DOHH2 (cell line): ENCODE measurements at regions not wholly inside any gene's neighbourhood (a gene's known extent, or its start where the extent isn't known, plus 50 kb on each side); places are given as distances from the start of the nearest gene placed in this dataset.

ENCODE experiments used
- H3F3A ChIP-seq: fragments of 200-600 bp; sonication (generic), shearing (Covaris generic); 2 replicates; pipeline ENCODE4 v1.6.0; 2016; ENCODE audit warnings: antibody characterized with exemption, mild to moderate bottlenecking; ENCODE audit not compliant: control insufficient read depth, insufficient read depth
- H3K27ac ChIP-seq: fragments of 200-600 bp; sonication (generic); 2 replicates; pipeline ENCODE4 v1.5.1; 2014; ENCODE audit warnings: low read depth, mild to moderate bottlenecking, low read length, moderate library complexity
- H3K27me3 ChIP-seq: fragments of 200-600 bp; sonication (generic); 2 replicates; pipeline ENCODE4 v1.6.1; 2014; ENCODE audit warnings: mild to moderate bottlenecking, low read length, mixed read lengths; ENCODE audit not compliant: control insufficient read depth
- H3K36me3 ChIP-seq: fragments of 200-600 bp; sonication (generic); 2 replicates; pipeline ENCODE4 v1.6.1; 2014; ENCODE audit warnings: mild to moderate bottlenecking, low read length, moderate library complexity, mixed read lengths; ENCODE audit not compliant: control insufficient read depth
- H3K4me1 ChIP-seq: fragments of 200-600 bp; sonication (generic); 2 replicates; pipeline ENCODE4 v1.6.1; 2014; ENCODE audit warnings: mild to moderate bottlenecking, low read length, mixed read lengths; ENCODE audit not compliant: control insufficient read depth
- H3K4me2 ChIP-seq: fragments of 200-600 bp; sonication (generic); 2 replicates; pipeline ENCODE4 v1.6.0; 2014; ENCODE audit warnings: mild to moderate bottlenecking, low read length, moderate library complexity
- H3K4me3 ChIP-seq: fragments of 200-600 bp; sonication (generic); 2 replicates; pipeline ENCODE4 v1.5.1; 2014; ENCODE audit warnings: mild to moderate bottlenecking, low read length, mixed read lengths
- H3K79me2 ChIP-seq: fragments of 200-600 bp; sonication (generic); 2 replicates; pipeline ENCODE4 v1.6.1; 2014; ENCODE audit warnings: mild to moderate bottlenecking, low read length, mixed read lengths; ENCODE audit not compliant: control insufficient read depth
- H3K9me2 ChIP-seq: fragments of 200-600 bp; sonication (generic); replicated peaks from 2 replicates; pipeline ENCODE4 v1.6.1; 2014; ENCODE audit warnings: mild to moderate bottlenecking, low read length, mixed read lengths; ENCODE audit not compliant: control insufficient read depth
- H3K9me3 ChIP-seq: fragments of 200-600 bp; sonication (generic); 2 replicates; pipeline ENCODE4 v1.6.1; 2014; ENCODE audit warnings: antibody characterized with exemption, low read length, mixed read lengths; ENCODE audit not compliant: control insufficient read depth, insufficient read depth
- H4K20me1 ChIP-seq: fragments of 200-600 bp; sonication (generic); 2 replicates; pipeline ENCODE4 v1.6.0; 2014; ENCODE audit warnings: low read depth, mild to moderate bottlenecking, antibody characterized with exemption, low read length, moderate library complexity; ENCODE audit not compliant: control insufficient read depth, insufficient read depth
- EZH2phosphoT487 ChIP-seq: fragments of 200-600 bp; sonication (generic); IDR thresholded peaks from 2 replicates; pipeline ENCODE4 v1.6.1; 2017; ENCODE audit warnings: borderline replicate concordance, mild to moderate bottlenecking, antibody characterized with exemption, low read length, moderate library complexity, mixed read lengths
- TF ChIP-seq, protein P1 (sequence below): fragments of 200-600 bp; sonication (generic); IDR thresholded peaks from one replicate; pipeline ENCODE4 v1.5.1; 2014; ENCODE audit warnings: antibody characterized with exemption, mild to moderate bottlenecking, low read depth, low read length; ENCODE audit not compliant: poor library complexity, severe bottlenecking

DNA sequence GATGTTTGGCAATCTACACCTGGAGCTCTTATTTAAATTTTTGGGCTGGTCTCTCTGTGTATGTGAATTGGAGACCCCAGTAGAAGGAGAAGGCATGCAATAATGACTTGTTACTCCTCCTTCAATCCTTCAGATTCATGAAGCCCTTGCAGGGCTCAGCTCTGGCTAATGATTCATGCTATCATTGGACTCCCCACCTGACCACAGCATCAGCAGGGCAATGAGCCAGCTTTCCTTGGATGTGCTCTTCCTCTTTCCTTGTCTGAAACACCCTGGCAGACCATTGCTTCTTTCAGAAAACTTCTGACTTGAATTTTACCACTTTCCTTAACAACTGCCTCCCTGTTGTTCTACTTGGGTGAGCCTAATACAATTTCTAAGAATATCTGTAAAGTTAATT lies 1019.2 kb downstream of the AACS start:
- H3K4me3 ChIP-seq: no peak overlapping the region
- no peaks in the 10 kb centered on the region for H3K27me3 ChIP-seq
- H3K4me2 ChIP-seq: no peak overlapping the region
- no peaks in the 10 kb centered on the region for H3K36me3 ChIP-seq
- H3K27ac ChIP-seq: no peak overlapping the region
- H3K79me2 ChIP-seq: no peaks in the 10 kb centered on the region
- H4K20me1 ChIP-seq: no peaks in the 10 kb centered on the region
- no peak for TF ChIP-seq EZH2phosphoT487
- TF ChIP-seq, protein P1, sequence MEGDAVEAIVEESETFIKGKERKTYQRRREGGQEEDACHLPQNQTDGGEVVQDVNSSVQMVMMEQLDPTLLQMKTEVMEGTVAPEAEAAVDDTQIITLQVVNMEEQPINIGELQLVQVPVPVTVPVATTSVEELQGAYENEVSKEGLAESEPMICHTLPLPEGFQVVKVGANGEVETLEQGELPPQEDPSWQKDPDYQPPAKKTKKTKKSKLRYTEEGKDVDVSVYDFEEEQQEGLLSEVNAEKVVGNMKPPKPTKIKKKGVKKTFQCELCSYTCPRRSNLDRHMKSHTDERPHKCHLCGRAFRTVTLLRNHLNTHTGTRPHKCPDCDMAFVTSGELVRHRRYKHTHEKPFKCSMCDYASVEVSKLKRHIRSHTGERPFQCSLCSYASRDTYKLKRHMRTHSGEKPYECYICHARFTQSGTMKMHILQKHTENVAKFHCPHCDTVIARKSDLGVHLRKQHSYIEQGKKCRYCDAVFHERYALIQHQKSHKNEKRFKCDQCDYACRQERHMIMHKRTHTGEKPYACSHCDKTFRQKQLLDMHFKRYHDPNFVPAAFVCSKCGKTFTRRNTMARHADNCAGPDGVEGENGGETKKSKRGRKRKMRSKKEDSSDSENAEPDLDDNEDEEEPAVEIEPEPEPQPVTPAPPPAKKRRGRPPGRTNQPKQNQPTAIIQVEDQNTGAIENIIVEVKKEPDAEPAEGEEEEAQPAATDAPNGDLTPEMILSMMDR: no peak
- no peaks in the 10 kb centered on the region for H3K9me3 ChIP-seq
- H3K9me2 ChIP-seq: no peaks in the 10 kb centered on the region
- no peaks in the 10 kb centered on the region for H3F3A ChIP-seq
- no peaks in the 10 kb centered on the region for H3K4me1 ChIP-seq

DNA sequence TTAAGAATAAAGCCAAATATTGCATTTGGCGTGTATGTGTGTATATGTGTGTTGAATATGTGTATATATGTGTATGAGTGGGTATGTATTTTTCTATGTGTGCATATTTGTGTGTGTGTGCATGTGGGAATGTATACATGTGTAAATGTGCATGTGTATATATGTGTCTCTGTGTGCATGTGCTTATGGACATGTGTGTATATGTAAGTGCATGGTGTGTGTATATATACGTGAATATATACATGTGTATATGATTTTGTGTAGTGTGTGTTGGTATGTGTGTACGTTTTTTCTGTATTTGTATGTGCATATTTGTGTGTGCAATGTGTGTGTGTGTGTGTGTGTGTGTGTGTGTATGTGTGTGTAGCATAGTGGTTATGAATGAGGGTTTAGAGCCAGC lies 1021.0 kb downstream of the AACS start:
- H3K27me3 ChIP-seq: no peaks in the 10 kb centered on the region

DNA sequence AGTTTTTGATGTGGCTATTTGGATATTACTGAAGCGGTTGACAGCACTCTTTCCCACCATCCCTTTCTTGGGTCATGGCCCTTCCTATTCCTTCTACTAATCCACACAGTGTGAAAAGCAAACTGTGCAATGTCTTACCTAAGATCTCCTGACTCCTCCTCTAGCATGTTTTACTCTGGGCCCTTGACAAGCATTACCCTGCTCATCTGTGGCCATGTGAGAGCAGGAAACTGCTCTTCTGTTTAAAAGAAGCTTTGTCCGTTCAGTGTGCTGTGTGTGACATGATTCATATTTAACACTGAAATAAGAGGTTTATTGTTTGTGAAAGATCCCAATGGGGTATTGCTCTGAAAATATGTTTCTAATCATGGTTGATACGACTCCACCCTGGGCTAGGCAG lies 1022.5 kb downstream of the AACS start:
- no peaks in the 10 kb centered on the region for H3K36me3 ChIP-seq
- H3K27me3 ChIP-seq: no peaks in the 10 kb centered on the region
- no peaks in the 10 kb centered on the region for H3F3A ChIP-seq
- H3K4me1 ChIP-seq: no peaks in the 10 kb centered on the region
- no peaks in the 10 kb centered on the region for H3K9me2 ChIP-seq
- TF ChIP-seq, protein P1: no peak
- TF ChIP-seq EZH2phosphoT487: no peak
- no peaks in the 10 kb centered on the region for H4K20me1 ChIP-seq
- no peak overlapping the region for H3K27ac ChIP-seq
- H3K9me3 ChIP-seq: no peaks in the 10 kb centered on the region
- no peak overlapping the region for H3K4me2 ChIP-seq
- no peaks in the 10 kb centered on the region for H3K79me2 ChIP-seq
- H3K4me3 ChIP-seq: no peak overlapping the region

More for the DNA sequence above, 1021.0 kb downstream of the AACS start:
- Histone ChIP-seq H3F3A (no peaks in the 10 kb centered on the region), H3K9me2 (no peaks in the 10 kb centered on the region), H3K79me2 (no peaks in the 10 kb centered on the region), H3K9me3 (no peaks in the 10 kb centered on the region), H4K20me1 (no peaks in the 10 kb centered on the region), H3K27ac (no peak overlapping the region), H3K4me3 (no peak overlapping the region), H3K4me1 (no peaks in the 10 kb centered on the region), H3K36me3 (no peaks in the 10 kb centered on the region), H3K4me2 (no peak overlapping the region)
- TF ChIP-seq, protein P1: no peak
- no peak for TF ChIP-seq EZH2phosphoT487

DNA sequence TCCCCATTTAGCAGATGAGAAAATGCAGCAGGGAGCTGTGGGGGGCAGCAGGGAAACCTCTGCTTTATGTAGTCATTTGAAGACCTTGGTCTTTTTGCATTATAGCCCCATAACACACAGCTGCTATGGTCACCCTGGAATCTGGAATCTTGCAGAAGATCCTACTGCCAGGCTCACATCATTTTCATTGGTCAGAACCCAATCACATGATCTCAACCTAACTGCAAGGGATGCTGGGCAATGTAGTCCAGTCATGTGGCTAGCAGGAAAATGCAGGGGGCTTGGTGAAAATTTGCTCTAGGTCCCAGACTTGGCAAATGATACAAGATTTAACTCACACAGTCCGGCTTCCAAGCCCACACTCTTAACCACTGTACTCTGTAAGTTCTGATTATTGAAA lies 1028.7 kb downstream of the AACS start:
- no peaks in the 10 kb centered on the region for H3K36me3 ChIP-seq
- TF ChIP-seq, protein P1: no peak
- no peak for TF ChIP-seq EZH2phosphoT487
- H3K4me1 ChIP-seq: no peaks in the 10 kb centered on the region
- H3K9me3 ChIP-seq: no peaks in the 10 kb centered on the region
- H3K9me2 ChIP-seq: no peaks in the 10 kb centered on the region
- H3F3A ChIP-seq: no peaks in the 10 kb centered on the region
- H3K4me3 ChIP-seq: no peak overlapping the region
- no peaks in the 10 kb centered on the region for H4K20me1 ChIP-seq
- H3K79me2 ChIP-seq: no peaks in the 10 kb centered on the region
- no peak overlapping the region for H3K27ac ChIP-seq
- H3K4me2 ChIP-seq: no peak overlapping the region
- H3K27me3 ChIP-seq: no peaks in the 10 kb centered on the region
